T-helper 9 cell (primary cell): ENCODE measurements at regions not wholly inside any gene's neighbourhood (a gene's known extent, or its start where the extent isn't known, plus 50 kb on each side); places are given as distances from the start of the nearest gene placed in this dataset.

Source experiments
- DNase-seq: peaks from one replicate; pipeline ENCODE4 v3.0.0-alpha.2; 2020

GRCh38 chr16:80355335-80355734 lies 185.5 kb upstream of the DYNLRB2 start:
- no peak for DNase-seq

GRCh38 chr16:80350061-80350460 lies 190.7 kb upstream of the DYNLRB2 start:
- DNase-seq: no peak

GRCh38 chr16:80347900-80348299 lies 192.9 kb upstream of the DYNLRB2 start:
- DNase-seq: no peak

GRCh38 chr16:80347002-80347401 lies 193.8 kb upstream of the DYNLRB2 start:
- no peak for DNase-seq

- DNase-seq: no peak
Observed at GRCh38 chr16:80346111-80346632, 194.6 kb upstream of the DYNLRB2 start.

- no peak for DNase-seq
Observed at GRCh38 chr16:80345701-80346100, 195.1 kb upstream of the DYNLRB2 start.

GRCh38 chr16:80344570-80344969 lies 196.2 kb upstream of the DYNLRB2 start:
- DNase-seq: no peak

GRCh38 chr16:80341263-80341662 lies 199.5 kb upstream of the DYNLRB2 start:
- DNase-seq: no peak

- no peak for DNase-seq
Observed at GRCh38 chr16:80337786-80338185, 203.0 kb upstream of the DYNLRB2 start.

GRCh38 chr16:80330803-80331202 lies 210.0 kb upstream of the DYNLRB2 start:
- no peak for DNase-seq

GRCh38 chr16:80330150-80330549 lies 210.6 kb upstream of the DYNLRB2 start:
- no peak for DNase-seq

GRCh38 chr16:80327740-80328139 lies 213.1 kb upstream of the DYNLRB2 start:
- no peak for DNase-seq

GRCh38 chr16:80324371-80324770 lies 216.4 kb upstream of the DYNLRB2 start:
- no peak for DNase-seq

GRCh38 chr16:80323808-80324195 lies 217.0 kb upstream of the DYNLRB2 start:
- no peak for DNase-seq

GRCh38 chr16:80323187-80323807 lies 217.5 kb upstream of the DYNLRB2 start:
- DNase-seq: no peak

GRCh38 chr16:80319181-80319580 lies 221.6 kb upstream of the DYNLRB2 start:
- DNase-seq: no peak

GRCh38 chr16:80318107-80318506 lies 222.7 kb upstream of the DYNLRB2 start:
- no peak for DNase-seq

GRCh38 chr16:80317599-80318037 lies 223.2 kb upstream of the DYNLRB2 start:
- no peak for DNase-seq

- DNase-seq: no peak
Observed at GRCh38 chr16:80317116-80317515, 223.7 kb upstream of the DYNLRB2 start.

GRCh38 chr16:80314042-80314441 lies 226.8 kb upstream of the DYNLRB2 start:
- no peak for DNase-seq

- DNase-seq: no peak
Observed at GRCh38 chr16:80309178-80309577, 231.6 kb upstream of the DYNLRB2 start.

GRCh38 chr16:80305410-80305809 lies 235.4 kb upstream of the DYNLRB2 start:
- no peak for DNase-seq

- no peak for DNase-seq
Observed at GRCh38 chr16:80303691-80304090, 237.1 kb upstream of the DYNLRB2 start.

GRCh38 chr16:80300876-80301275 lies 239.9 kb upstream of the DYNLRB2 start:
- no peak for DNase-seq

- no peak for DNase-seq
Observed at GRCh38 chr16:80300456-80300855, 240.3 kb upstream of the DYNLRB2 start.
